Epithelial cell of esophagus (primary cell): ENCODE measurements at regions not wholly inside any gene's neighbourhood (a gene's known extent, or its start where the extent isn't known, plus 50 kb on each side); places are given as distances from the start of the nearest gene placed in this dataset.

Experiments used
- DNase-seq: peaks from one replicate; pipeline ENCODE4 v3.0.0; 2010; ENCODE audit warnings: low read depth
- H3K4me3 ChIP-seq: 2 replicates; pipeline ENCODE4 v1.5.1; 2011; ENCODE audit warnings: mild to moderate bottlenecking, low read length, control low read depth
- CTCF ChIP-seq: IDR thresholded peaks from 2 replicates; pipeline ENCODE4 v1.5.1; 2011; ENCODE audit warnings: low read depth, mild to moderate bottlenecking, low read length, control low read depth, inconsistent platforms; ENCODE audit not compliant: insufficient read depth; ENCODE audit errors: missing control alignments

GRCh38 chr10:10847387-10847786 lies 170.3 kb upstream of the CELF2 start:
- no peak overlapping the region for H3K4me3 ChIP-seq
- no peak for TF ChIP-seq CTCF
- DNase-seq = no peak

GRCh38 chr10:10848488-10849111 lies 169.1 kb upstream of the CELF2 start:
- DNase-seq = no peak
- no peak for TF ChIP-seq CTCF
- no peak overlapping the region for H3K4me3 ChIP-seq

- TF ChIP-seq CTCF = no peak
- no peak overlapping the region for H3K4me3 ChIP-seq
- DNase-seq = no peak
These were observed 168.4 kb upstream of the CELF2 start for GRCh38 chr10:10849306-10849705.

- DNase-seq = peak; percentile 35
- H3K4me3 ChIP-seq = no peak overlapping the region
- TF ChIP-seq CTCF = no peak
These were observed 167.5 kb upstream of the CELF2 start for GRCh38 chr10:10850214-10850613.

- DNase-seq = peak; percentile 20
- no peak overlapping the region for H3K4me3 ChIP-seq
- no peak for TF ChIP-seq CTCF
These were observed 165.2 kb upstream of the CELF2 start for GRCh38 chr10:10852464-10852863.

GRCh38 chr10:10853954-10854353 lies 163.7 kb upstream of the CELF2 start:
- no peak for TF ChIP-seq CTCF
- no peak for DNase-seq
- no peak overlapping the region for H3K4me3 ChIP-seq

GRCh38 chr10:10854725-10855124 lies 162.9 kb upstream of the CELF2 start:
- no peak for DNase-seq
- H3K4me3 ChIP-seq = no peak overlapping the region
- no peak for TF ChIP-seq CTCF
